HepG2 (cell line): ENCODE measurements at regions not wholly inside any gene's neighbourhood (a gene's known extent, or its start where the extent isn't known, plus 50 kb on each side); places are given as distances from the start of the nearest gene placed in this dataset.
"Not testable (repeated sequence)": the region's sequence is repeated elsewhere in the genome, so short reads cannot be mapped to it uniquely, and the experiment has no call there.

Experiments used
- MAFF ChIP-seq: IDR thresholded peaks from 2 replicates; pipeline ENCODE4 v1.6.1; 2011; ENCODE audit warnings: low read depth, low read length, improper control_type of control experiment
- NBN ChIP-seq: fragments of 450-650 bp; conservative IDR thresholded peaks from 2 replicates; pipeline ENCODE4 v1.6.1; 2017
- ZNF12 ChIP-seq: sonication (generic); formaldehyde crosslinking; IDR thresholded peaks from 2 replicates; pipeline ENCODE4 v1.5.0; 2020; ENCODE audit warnings: missing genetic modification reagents
- ZNF431 ChIP-seq: sonication (generic); formaldehyde crosslinking; IDR thresholded peaks from 2 replicates; pipeline ENCODE4 v1.9.0; 2022; ENCODE audit warnings: missing genetic modification reagents, low read depth, mild to moderate bottlenecking, borderline replicate concordance
- ZNF563 ChIP-seq: sonication (generic); formaldehyde crosslinking; IDR thresholded peaks from 2 replicates; pipeline ENCODE4 v1.8.0; 2022; ENCODE audit warnings: mild to moderate bottlenecking, moderate library complexity, missing genetic modification reagents
- TF ChIP-seq, protein P1 (sequence below): sonication (generic); formaldehyde crosslinking; IDR thresholded peaks from 2 replicates; pipeline ENCODE4 v1.4.0; 2020; ENCODE audit warnings: missing genetic modification reagents
- TF ChIP-seq, protein P2 (sequence below): sonication (generic); formaldehyde crosslinking; IDR thresholded peaks from 2 replicates; pipeline ENCODE4 v1.8.1; 2023; ENCODE audit warnings: missing genetic modification reagents, inconsistent platforms, borderline replicate concordance
- TF ChIP-seq, protein P3 (sequence below): sonication (generic); formaldehyde crosslinking; IDR thresholded peaks from 2 replicates; pipeline ENCODE4 v1.8.1; 2023; ENCODE audit warnings: mild to moderate bottlenecking, missing genetic modification reagents, borderline replicate concordance

DNA sequence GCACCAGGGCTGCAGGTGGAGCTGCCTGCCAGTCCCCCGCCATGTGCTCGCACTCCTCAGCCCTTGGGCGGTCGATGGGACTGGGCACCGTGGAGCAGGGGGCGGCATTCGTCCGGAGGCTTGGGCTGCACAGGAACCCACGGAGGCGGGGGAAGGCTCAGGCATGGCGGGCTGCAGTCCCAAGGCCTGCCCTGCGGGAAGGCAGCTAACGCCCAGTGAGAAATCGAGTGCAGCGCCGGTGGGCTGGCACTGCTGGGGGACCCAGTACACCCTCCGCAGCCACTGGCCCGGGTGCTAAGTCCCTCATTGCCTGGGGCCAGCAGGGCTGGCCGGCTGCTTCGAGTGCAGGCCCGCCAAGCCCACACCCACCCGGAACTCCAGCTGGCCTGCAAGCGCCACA, 130.5 kb upstream of the RXFP2 start:
- TF ChIP-seq ZNF563 (CRISPR knock-in tag); MAFF; NBN; ZNF12 (CRISPR knock-in tag); ZNF431: not testable (repeated sequence)
- TF ChIP-seq, protein P1, sequence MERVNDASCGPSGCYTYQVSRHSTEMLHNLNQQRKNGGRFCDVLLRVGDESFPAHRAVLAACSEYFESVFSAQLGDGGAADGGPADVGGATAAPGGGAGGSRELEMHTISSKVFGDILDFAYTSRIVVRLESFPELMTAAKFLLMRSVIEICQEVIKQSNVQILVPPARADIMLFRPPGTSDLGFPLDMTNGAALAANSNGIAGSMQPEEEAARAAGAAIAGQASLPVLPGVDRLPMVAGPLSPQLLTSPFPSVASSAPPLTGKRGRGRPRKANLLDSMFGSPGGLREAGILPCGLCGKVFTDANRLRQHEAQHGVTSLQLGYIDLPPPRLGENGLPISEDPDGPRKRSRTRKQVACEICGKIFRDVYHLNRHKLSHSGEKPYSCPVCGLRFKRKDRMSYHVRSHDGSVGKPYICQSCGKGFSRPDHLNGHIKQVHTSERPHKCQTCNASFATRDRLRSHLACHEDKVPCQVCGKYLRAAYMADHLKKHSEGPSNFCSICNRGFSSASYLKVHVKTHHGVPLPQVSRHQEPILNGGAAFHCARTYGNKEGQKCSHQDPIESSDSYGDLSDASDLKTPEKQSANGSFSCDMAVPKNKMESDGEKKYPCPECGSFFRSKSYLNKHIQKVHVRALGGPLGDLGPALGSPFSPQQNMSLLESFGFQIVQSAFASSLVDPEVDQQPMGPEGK (CRISPR knock-in tag): not testable (repeated sequence)
- TF ChIP-seq, protein P2, sequence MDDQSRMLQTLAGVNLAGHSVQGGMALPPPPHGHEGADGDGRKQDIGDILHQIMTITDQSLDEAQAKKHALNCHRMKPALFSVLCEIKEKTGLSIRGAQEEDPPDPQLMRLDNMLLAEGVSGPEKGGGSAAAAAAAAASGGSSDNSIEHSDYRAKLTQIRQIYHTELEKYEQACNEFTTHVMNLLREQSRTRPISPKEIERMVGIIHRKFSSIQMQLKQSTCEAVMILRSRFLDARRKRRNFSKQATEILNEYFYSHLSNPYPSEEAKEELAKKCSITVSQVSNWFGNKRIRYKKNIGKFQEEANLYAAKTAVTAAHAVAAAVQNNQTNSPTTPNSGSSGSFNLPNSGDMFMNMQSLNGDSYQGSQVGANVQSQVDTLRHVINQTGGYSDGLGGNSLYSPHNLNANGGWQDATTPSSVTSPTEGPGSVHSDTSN (CRISPR knock-in tag): not testable (repeated sequence)
- TF ChIP-seq, protein P3, sequence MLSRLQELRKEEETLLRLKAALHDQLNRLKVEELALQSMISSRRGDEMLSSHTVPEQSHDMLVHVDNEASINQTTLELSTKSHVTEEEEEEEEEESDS: not testable (repeated sequence)
